Activated T-cell treated with anti-CD3 and anti-CD28 coated beads for 24 hours (primary cell): ENCODE measurements at regions not wholly inside any gene's neighbourhood (a gene's known extent, or its start where the extent isn't known, plus 50 kb on each side); places are given as distances from the start of the nearest gene placed in this dataset.
A peak's percentile ranks its signal among the peaks of the same experiment; 100 is the strongest.
"Not testable (repeated sequence)": the region's sequence is repeated elsewhere in the genome, so short reads cannot be mapped to it uniquely, and the experiment has no call there.

Experiments
- DNase-seq: peaks from one replicate; pipeline ENCODE4 v3.0.0-alpha.2; 2020; ENCODE audit warnings: low read depth

GRCh38 chr5:18461766-18462165 lies 827.5 kb downstream of the TAF11L14 start:
- DNase-seq, result no peak

- peak; percentile 18 for DNase-seq
These were observed 831.8 kb downstream of the TAF11L14 start for GRCh38 chr5:18465833-18466681.

- DNase-seq, result no peak
These were observed 832.5 kb downstream of the TAF11L14 start for GRCh38 chr5:18466731-18467130.

- not testable (repeated sequence) for DNase-seq
These were observed 837.5 kb downstream of the TAF11L14 start for GRCh38 chr5:18471791-18472190.

GRCh38 chr5:18483451-18483850 lies 849.2 kb downstream of the TAF11L14 start:
- no peak for DNase-seq

- DNase-seq, result no peak
These were observed 853.7 kb downstream of the TAF11L14 start for GRCh38 chr5:18487928-18488480.

GRCh38 chr5:18489703-18490102 lies 855.4 kb downstream of the TAF11L14 start:
- DNase-seq, result no peak

- no peak for DNase-seq
These were observed 857.1 kb downstream of the TAF11L14 start for GRCh38 chr5:18491349-18491748.

GRCh38 chr5:18495157-18495556 lies 860.9 kb downstream of the TAF11L14 start:
- DNase-seq, result no peak

GRCh38 chr5:18496041-18496440 lies 861.8 kb downstream of the TAF11L14 start:
- no peak for DNase-seq

- no peak for DNase-seq
These were observed 862.8 kb downstream of the TAF11L14 start for GRCh38 chr5:18497089-18497488.

- DNase-seq, result no peak
These were observed 869.6 kb downstream of the TAF11L14 start for GRCh38 chr5:18503797-18504328.

- DNase-seq, result no peak
These were observed 872.9 kb downstream of the TAF11L14 start for GRCh38 chr5:18507114-18507513.

- DNase-seq, result no peak
These were observed 883.6 kb downstream of the TAF11L14 start for GRCh38 chr5:18517641-18518380.

- DNase-seq, result no peak
These were observed 889.1 kb downstream of the TAF11L14 start for GRCh38 chr5:18523380-18523779.

- DNase-seq, result no peak
These were observed 892.6 kb downstream of the TAF11L14 start for GRCh38 chr5:18526792-18527405.

GRCh38 chr5:18533137-18533536 lies 898.9 kb downstream of the TAF11L14 start:
- DNase-seq, result no peak

GRCh38 chr5:18534119-18534518 lies 899.9 kb downstream of the TAF11L14 start:
- no peak for DNase-seq

- DNase-seq, result not testable (repeated sequence)
These were observed 901.5 kb downstream of the TAF11L14 start for GRCh38 chr5:18535753-18536152.

- DNase-seq, result no peak
These were observed 910.2 kb downstream of the TAF11L14 start for GRCh38 chr5:18544421-18544820.

- no peak for DNase-seq
These were observed 912.3 kb downstream of the TAF11L14 start for GRCh38 chr5:18546591-18546990.

GRCh38 chr5:18551716-18552115 lies 917.5 kb downstream of the TAF11L14 start:
- DNase-seq, result no peak
